ENCODE measurements at regions not wholly inside any gene's neighbourhood (a gene's known extent, or its start where the extent isn't known, plus 50 kb on each side); places are given as distances from the start of the nearest gene placed in this dataset.

DNA sequence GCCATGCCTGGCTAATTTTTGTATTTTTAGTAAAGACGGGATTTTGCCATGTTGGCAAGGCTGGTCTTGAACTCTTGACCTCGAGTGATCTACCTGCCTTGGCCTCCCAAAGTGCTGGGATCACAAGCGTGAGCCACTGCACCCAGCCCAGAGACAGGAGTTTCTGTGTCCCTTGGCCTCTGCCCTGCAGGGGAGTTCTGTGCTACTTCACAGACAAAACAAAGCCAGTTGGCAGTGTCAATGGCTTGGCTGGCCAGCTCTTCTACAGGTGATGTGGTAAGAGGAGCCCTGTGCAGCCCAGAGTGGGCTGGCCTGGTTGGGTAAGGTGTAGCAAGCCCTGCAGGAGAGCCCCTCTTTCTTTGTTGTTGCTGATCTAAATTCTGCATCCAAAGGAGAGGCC, 60.5 kb upstream of the SHISAL1 start:
- H2BK5ac ChIP-seq (ENCODE audit: low read depth, low read length, poor library complexity, severe bottlenecking) = no peak overlapping the region
- H3K27me3 ChIP-seq (ENCODE audit: control insufficient read depth in 1 of 2, insufficient read depth in 1 of 2, low read length in 2 of 2) = peaks cover 7 to 9% of the 10 kb centered on the region in 2 experiments

GRCh38 chr22:44372611-44373010, 59.9 kb upstream of the SHISAL1 start:
- Histone ChIP-seq H3K79me1 (replicated peaks; ENCODE audit: low read length, poor library complexity, severe bottlenecking) (no peaks in the 10 kb centered on the region), H3K9me3 (ENCODE audit: control insufficient read depth, low read length) (peaks cover 32% of the 10 kb centered on the region), H3K18ac (ENCODE audit: low read depth in 1 of 2, low read length in 2 of 2) (no peak overlapping the region), H2BK5ac (ENCODE audit: low read depth, low read length, poor library complexity, severe bottlenecking) (no peak overlapping the region), H2BK15ac (ENCODE audit: low read depth, poor library complexity, severe bottlenecking) (no peak overlapping the region), H3K14ac (ENCODE audit: low read length in 2 of 2) (no peak overlapping the region), H3K23ac (ENCODE audit: low read length in 2 of 2) (no peak overlapping the region), H2BK120ac (ENCODE audit: low read depth, low read length) (no peak overlapping the region), H3K27ac (ENCODE audit: low read length, poor library complexity, severe bottlenecking) (no peak overlapping the region), H3K4me1 (ENCODE audit: control insufficient read depth, insufficient read depth, low read depth, low read length) (no peaks in the 10 kb centered on the region), H2AK5ac (ENCODE audit: low read length, severe bottlenecking) (no peak overlapping the region), H4K8ac (ENCODE audit: low read length) (no peak overlapping the region), H3K27me3 (ENCODE audit: control insufficient read depth in 1 of 2, insufficient read depth in 1 of 2, low read length in 2 of 2) (peaks cover 3 to 5% of the 10 kb centered on the region in 2 experiments), H4K91ac (ENCODE audit: low read length) (no peak overlapping the region), H3K4ac (ENCODE audit: low read depth in 1 of 2, low read length in 2 of 2) (no peak overlapping the region), H3K4me2 (ENCODE audit: low read length, poor library complexity, severe bottlenecking) (no peak overlapping the region), H2BK12ac (ENCODE audit: low read length in 2 of 2) (no peak overlapping the region), H3K9ac (ENCODE audit: low read length) (no peak overlapping the region), H3K36me3 (ENCODE audit: control insufficient read depth in 1 of 2, insufficient read depth in 2 of 2, low read depth in 1 of 2, low read length in 2 of 2) (no peaks in the 10 kb centered on the region), H2AFZ (ENCODE audit: low read depth, low read length) (no peak overlapping the region), H3K4me3 (ENCODE audit: insufficient read depth in 1 of 2, low read depth in 1 of 2, low read length in 2 of 2) (no peak overlapping the region)
- 70% methylated on average over 4 of the region's 4 CpGs for WGBS
- no peak for DNase-seq

More for the DNA sequence above, 60.5 kb upstream of the SHISAL1 start:
- Histone ChIP-seq H4K91ac (ENCODE audit: low read length) (no peak overlapping the region), H3K4ac (ENCODE audit: low read depth in 1 of 2, low read length in 2 of 2) (no peak overlapping the region), H2AFZ (ENCODE audit: low read depth, low read length) (no peak overlapping the region), H3K9ac (ENCODE audit: low read length) (no peak overlapping the region), H3K4me1 (ENCODE audit: control insufficient read depth, insufficient read depth, low read depth, low read length) (no peaks in the 10 kb centered on the region), H3K79me1 (replicated peaks; ENCODE audit: low read length, poor library complexity, severe bottlenecking) (no peaks in the 10 kb centered on the region), H3K23ac (ENCODE audit: low read length in 2 of 2) (peak overlapping the region in 1 of 2 experiments; percentile 59), H3K9me3 (ENCODE audit: control insufficient read depth, low read length) (peaks cover 37% of the 10 kb centered on the region), H2AK5ac (ENCODE audit: low read length, severe bottlenecking) (no peak overlapping the region), H3K14ac (ENCODE audit: low read length in 2 of 2) (no peak overlapping the region), H2BK12ac (ENCODE audit: low read length in 2 of 2) (no peak overlapping the region), H2BK15ac (ENCODE audit: low read depth, poor library complexity, severe bottlenecking) (no peak overlapping the region), H3K4me3 (ENCODE audit: insufficient read depth in 1 of 2, low read depth in 1 of 2, low read length in 2 of 2) (no peak overlapping the region), H4K8ac (ENCODE audit: low read length) (no peak overlapping the region), H3K27ac (ENCODE audit: low read length, poor library complexity, severe bottlenecking) (no peak overlapping the region), H3K18ac (ENCODE audit: low read depth in 1 of 2, low read length in 2 of 2) (no peak overlapping the region), H3K4me2 (ENCODE audit: low read length, poor library complexity, severe bottlenecking) (no peak overlapping the region), H2BK120ac (ENCODE audit: low read depth, low read length) (no peak overlapping the region), H3K36me3 (ENCODE audit: control insufficient read depth in 1 of 2, insufficient read depth in 2 of 2, low read depth in 1 of 2, low read length in 2 of 2) (no peaks in the 10 kb centered on the region)
- DNase-seq = no peak
- WGBS = 68% methylated on average over 3 of the region's 3 CpGs

GRCh38 chr22:44371741-44372525, 59.2 kb upstream of the SHISAL1 start:
- no peaks in the 10 kb centered on the region for H3K36me3 ChIP-seq (ENCODE audit: control insufficient read depth in 1 of 2, insufficient read depth in 2 of 2, low read depth in 1 of 2, low read length in 2 of 2)
- peak; percentile 34 for DNase-seq
- no peak overlapping the region for H3K18ac ChIP-seq (ENCODE audit: low read depth in 1 of 2, low read length in 2 of 2)
- no peak overlapping the region for H3K14ac ChIP-seq (ENCODE audit: low read length in 2 of 2)
- H2BK12ac ChIP-seq (ENCODE audit: low read length in 2 of 2) = no peak overlapping the region
- H4K91ac ChIP-seq (ENCODE audit: low read length) = no peak overlapping the region
- peaks cover 6% of the 10 kb centered on the region in 2 experiments for H3K27me3 ChIP-seq (ENCODE audit: control insufficient read depth in 1 of 2, insufficient read depth in 1 of 2, low read length in 2 of 2)
- H2AFZ ChIP-seq (ENCODE audit: low read depth, low read length) = no peak overlapping the region
- H3K4me2 ChIP-seq (ENCODE audit: low read length, poor library complexity, severe bottlenecking) = no peak overlapping the region
- no peak overlapping the region for H3K9ac ChIP-seq (ENCODE audit: low read length)
- no peaks in the 10 kb centered on the region for H3K79me1 ChIP-seq (replicated peaks; ENCODE audit: low read length, poor library complexity, severe bottlenecking)
- no peak overlapping the region for H3K4me3 ChIP-seq (ENCODE audit: insufficient read depth in 1 of 2, low read depth in 1 of 2, low read length in 2 of 2)
- H2BK120ac ChIP-seq (ENCODE audit: low read depth, low read length) = no peak overlapping the region
- no peak overlapping the region for H3K27ac ChIP-seq (ENCODE audit: low read length, poor library complexity, severe bottlenecking)
- no peak overlapping the region for H3K4ac ChIP-seq (ENCODE audit: low read depth in 1 of 2, low read length in 2 of 2)
- no peak overlapping the region for H3K23ac ChIP-seq (ENCODE audit: low read length in 2 of 2)
- H2BK5ac ChIP-seq (ENCODE audit: low read depth, low read length, poor library complexity, severe bottlenecking) = no peak overlapping the region
- no peak overlapping the region for H4K8ac ChIP-seq (ENCODE audit: low read length)
- no peak overlapping the region for H2AK5ac ChIP-seq (ENCODE audit: low read length, severe bottlenecking)
- no peak overlapping the region for H2BK15ac ChIP-seq (ENCODE audit: low read depth, poor library complexity, severe bottlenecking)
- WGBS = 49% methylated on average over 3 of the region's 3 CpGs
- no peaks in the 10 kb centered on the region for H3K4me1 ChIP-seq (ENCODE audit: control insufficient read depth, insufficient read depth, low read depth, low read length)
- H3K9me3 ChIP-seq (ENCODE audit: control insufficient read depth, low read length) = peaks cover 30% of the 10 kb centered on the region

- Histone ChIP-seq H3K36me3 (ENCODE audit: control insufficient read depth in 1 of 2, insufficient read depth in 2 of 2, low read depth in 1 of 2, low read length in 2 of 2) (no peaks in the 10 kb centered on the region), H3K27ac (ENCODE audit: low read length, poor library complexity, severe bottlenecking) (no peak overlapping the region), H3K4me1 (ENCODE audit: control insufficient read depth, insufficient read depth, low read depth, low read length) (no peaks in the 10 kb centered on the region), H4K91ac (ENCODE audit: low read length) (no peak overlapping the region), H3K4ac (ENCODE audit: low read depth in 1 of 2, low read length in 2 of 2) (no peak overlapping the region), H3K14ac (ENCODE audit: low read length in 2 of 2) (no peak overlapping the region), H3K23ac (ENCODE audit: low read length in 2 of 2) (no peak overlapping the region), H2AK5ac (ENCODE audit: low read length, severe bottlenecking) (no peak overlapping the region), H2BK5ac (ENCODE audit: low read depth, low read length, poor library complexity, severe bottlenecking) (no peak overlapping the region), H2BK120ac (ENCODE audit: low read depth, low read length) (no peak overlapping the region), H3K18ac (ENCODE audit: low read depth in 1 of 2, low read length in 2 of 2) (no peak overlapping the region), H2BK12ac (ENCODE audit: low read length in 2 of 2) (no peak overlapping the region), H3K27me3 (ENCODE audit: control insufficient read depth in 1 of 2, insufficient read depth in 1 of 2, low read length in 2 of 2) (peaks cover 12 to 21% of the 10 kb centered on the region in 2 experiments), H3K4me3 (ENCODE audit: insufficient read depth in 1 of 2, low read depth in 1 of 2, low read length in 2 of 2) (no peak overlapping the region), H3K79me1 (replicated peaks; ENCODE audit: low read length, poor library complexity, severe bottlenecking) (no peaks in the 10 kb centered on the region), H3K9me3 (ENCODE audit: control insufficient read depth, low read length) (peaks cover 15% of the 10 kb centered on the region), H2AFZ (ENCODE audit: low read depth, low read length) (no peak overlapping the region), H3K9ac (ENCODE audit: low read length) (no peak overlapping the region), H4K8ac (ENCODE audit: low read length) (no peak overlapping the region), H3K4me2 (ENCODE audit: low read length, poor library complexity, severe bottlenecking) (no peak overlapping the region), H2BK15ac (ENCODE audit: low read depth, poor library complexity, severe bottlenecking) (no peak overlapping the region)
- WGBS = 84% methylated on average over 18 of the region's 18 CpGs
- no peak for DNase-seq
Observed at GRCh38 chr22:44369916-44370801, 57.4 kb upstream of the SHISAL1 start.
